ENCODE measurements at regions not wholly inside any gene's neighbourhood (a gene's known extent, or its start where the extent isn't known, plus 50 kb on each side); places are given as distances from the start of the nearest gene placed in this dataset.

- no peaks in the 10 kb centered on the region for H3K27me3 ChIP-seq
- FAIRE-seq, result no peak
- H3K4me1 ChIP-seq, result no peaks in the 10 kb centered on the region
- DNase-seq, result no peak
- ATAC-seq, result no peak
- intact Hi-C loops (cut with DNase I), result no loop called here
- 31 to 43% methylated on average over 1 of the region's 1 CpG for WGBS, 2 donors
- H3K9me3 ChIP-seq, result no peaks in the 10 kb centered on the region
- H3K4me3 ChIP-seq, result no peak overlapping the region
- no peaks in the 10 kb centered on the region for H3K36me3 ChIP-seq
- TF ChIP-seq CTCF (IDR thresholded peaks at IDR 0.05), result no peak
- no peak overlapping the region for H3K27ac ChIP-seq
Measured at GRCh38 chr2:180258579-180258978, 251.5 kb upstream of the CWC22 start.

- no peak overlapping the region for H3K27ac ChIP-seq
- no peaks in the 10 kb centered on the region for H3K36me3 ChIP-seq
- H3K4me1 ChIP-seq, result no peaks in the 10 kb centered on the region
- no peak for DNase-seq
- intact Hi-C loops (cut with DNase I), result no loop called here
- H3K9me3 ChIP-seq, result no peaks in the 10 kb centered on the region
- no peak for ATAC-seq
- no peak for FAIRE-seq
- H3K4me3 ChIP-seq, result no peak overlapping the region
- no peaks in the 10 kb centered on the region for H3K27me3 ChIP-seq
- TF ChIP-seq CTCF (IDR thresholded peaks at IDR 0.05), result no peak
Measured at GRCh38 chr2:180258041-180258537, 251.0 kb upstream of the CWC22 start.

GRCh38 chr2:180257247-180257646 is 250.2 kb upstream of the CWC22 start:
- DNase-seq (no peak), FAIRE-seq (no peak), ATAC-seq (no peak)
- Histone ChIP-seq H3K27me3 (no peaks in the 10 kb centered on the region), H3K4me1 (no peaks in the 10 kb centered on the region), H3K9me3 (no peaks in the 10 kb centered on the region), H3K36me3 (no peaks in the 10 kb centered on the region), H3K4me3 (no peak overlapping the region), H3K27ac (no peak overlapping the region)
- intact Hi-C loops (cut with DNase I), result no loop called here
- WGBS, 2 donors, result 69 to 92% methylated on average over 5 of the region's 5 CpGs
- TF ChIP-seq CTCF (IDR thresholded peaks at IDR 0.05), result no peak

GRCh38 chr2:180255981-180256380 is 248.9 kb upstream of the CWC22 start:
- Histone ChIP-seq H3K27ac (no peak overlapping the region), H3K9me3 (no peaks in the 10 kb centered on the region), H3K36me3 (no peaks in the 10 kb centered on the region), H3K4me3 (no peak overlapping the region), H3K4me1 (no peaks in the 10 kb centered on the region), H3K27me3 (no peaks in the 10 kb centered on the region)
- FAIRE-seq, result no peak
- no peak for ATAC-seq
- no peak for DNase-seq
- intact Hi-C loops (cut with DNase I), result no loop called here
- TF ChIP-seq CTCF (IDR thresholded peaks at IDR 0.05), result no peak
- 30 to 71% methylated on average over 1 of the region's 1 CpG for WGBS, 2 donors

- H3K36me3 ChIP-seq, result no peaks in the 10 kb centered on the region
- no peak overlapping the region for H3K27ac ChIP-seq
- no peak for TF ChIP-seq CTCF (IDR thresholded peaks at IDR 0.05)
- H3K4me1 ChIP-seq, result no peaks in the 10 kb centered on the region
- H3K27me3 ChIP-seq, result no peaks in the 10 kb centered on the region
- ATAC-seq (no peak), DNase-seq (no peak), FAIRE-seq (no peak)
- intact Hi-C loops (cut with DNase I), result no loop called here
- no peaks in the 10 kb centered on the region for H3K9me3 ChIP-seq
- no peak overlapping the region for H3K4me3 ChIP-seq
- WGBS, 2 donors, result 12% methylated on average over 1 of the region's 1 CpG
Measured at GRCh38 chr2:180254872-180255271, 247.8 kb upstream of the CWC22 start.
